DND-41 (cell line): ENCODE measurements at regions not wholly inside any gene's neighbourhood (a gene's known extent, or its start where the extent isn't known, plus 50 kb on each side); places are given as distances from the start of the nearest gene placed in this dataset.

Source experiments
- EZH2 ChIP-seq: IDR thresholded peaks from 3 replicates; pipeline ENCODE4 v1.6.1; 2012; ENCODE audit warnings: borderline replicate concordance, low read depth, mild to moderate bottlenecking, moderate library complexity, low read length, inconsistent platforms; ENCODE audit not compliant: severe bottlenecking
- TF ChIP-seq, protein P1 (sequence below): IDR thresholded peaks from 2 replicates; pipeline ENCODE4 v1.5.1; 2012; ENCODE audit warnings: borderline replicate concordance, low read length, moderate library complexity, mild to moderate bottlenecking; ENCODE audit not compliant: poor library complexity, severe bottlenecking; ENCODE audit errors: extremely low read depth

GRCh38 chr6:168165891-168166290 lies 86.9 kb upstream of the FRMD1 start:
- TF ChIP-seq, protein P1, sequence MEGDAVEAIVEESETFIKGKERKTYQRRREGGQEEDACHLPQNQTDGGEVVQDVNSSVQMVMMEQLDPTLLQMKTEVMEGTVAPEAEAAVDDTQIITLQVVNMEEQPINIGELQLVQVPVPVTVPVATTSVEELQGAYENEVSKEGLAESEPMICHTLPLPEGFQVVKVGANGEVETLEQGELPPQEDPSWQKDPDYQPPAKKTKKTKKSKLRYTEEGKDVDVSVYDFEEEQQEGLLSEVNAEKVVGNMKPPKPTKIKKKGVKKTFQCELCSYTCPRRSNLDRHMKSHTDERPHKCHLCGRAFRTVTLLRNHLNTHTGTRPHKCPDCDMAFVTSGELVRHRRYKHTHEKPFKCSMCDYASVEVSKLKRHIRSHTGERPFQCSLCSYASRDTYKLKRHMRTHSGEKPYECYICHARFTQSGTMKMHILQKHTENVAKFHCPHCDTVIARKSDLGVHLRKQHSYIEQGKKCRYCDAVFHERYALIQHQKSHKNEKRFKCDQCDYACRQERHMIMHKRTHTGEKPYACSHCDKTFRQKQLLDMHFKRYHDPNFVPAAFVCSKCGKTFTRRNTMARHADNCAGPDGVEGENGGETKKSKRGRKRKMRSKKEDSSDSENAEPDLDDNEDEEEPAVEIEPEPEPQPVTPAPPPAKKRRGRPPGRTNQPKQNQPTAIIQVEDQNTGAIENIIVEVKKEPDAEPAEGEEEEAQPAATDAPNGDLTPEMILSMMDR = no peak
- no peak for TF ChIP-seq EZH2
